Smooth muscle cell (in vitro differentiated cells): ENCODE measurements at regions not wholly inside any gene's neighbourhood (a gene's known extent, or its start where the extent isn't known, plus 50 kb on each side); places are given as distances from the start of the nearest gene placed in this dataset.

ENCODE experiments used
- DNase-seq: peaks from one replicate; lab custom pipeline; 2025; ENCODE audit not compliant: unreplicated experiment; lab: John Stamatoyannopoulos, UW
- H2AFZ ChIP-seq: fragments of 200-600 bp; sonication (generic); 2 replicates; pipeline ENCODE4 v1.6.0; 2016; ENCODE audit warnings: antibody characterized with exemption, low read depth, mild to moderate bottlenecking
- H3F3A ChIP-seq: fragments of 200-600 bp; sonication (generic); 2 replicates; pipeline ENCODE4 v1.6.0; 2017; ENCODE audit warnings: antibody characterized with exemption, low read depth
- H3K27ac ChIP-seq: fragments of 200-600 bp; sonication (generic); 2 replicates; pipeline ENCODE4 v1.5.1; 2016; ENCODE audit warnings: low read depth, mild to moderate bottlenecking
- H3K27me3 ChIP-seq: fragments of 200-600 bp; sonication (generic); 2 replicates; pipeline ENCODE4 v1.6.1; 2016; ENCODE audit warnings: low read depth, mild to moderate bottlenecking
- H3K36me3 ChIP-seq: fragments of 200-600 bp; sonication (generic); 2 replicates; pipeline ENCODE4 v1.5.1; 2016; ENCODE audit warnings: low read depth
- H3K4me1 ChIP-seq: fragments of 200-600 bp; sonication (generic); 2 replicates; pipeline ENCODE4 v1.5.1; 2016; ENCODE audit warnings: low read depth
- H3K4me2 ChIP-seq: fragments of 200-600 bp; sonication (generic); 2 replicates; pipeline ENCODE4 v1.6.0; 2016; ENCODE audit warnings: mild to moderate bottlenecking
- H3K4me3 ChIP-seq: fragments of 200-600 bp; sonication (generic); 2 replicates; pipeline ENCODE4 v1.5.1; 2016; ENCODE audit warnings: mild to moderate bottlenecking
- H3K79me2 ChIP-seq: fragments of 200-600 bp; sonication (generic); 2 replicates; pipeline ENCODE4 v1.6.0; 2016; ENCODE audit warnings: low read depth, mild to moderate bottlenecking
- H3K9ac ChIP-seq: fragments of 200-600 bp; sonication (generic); 2 replicates; pipeline ENCODE4 v1.6.0; 2016; ENCODE audit warnings: low read depth
- H3K9me3 ChIP-seq: fragments of 200-600 bp; sonication (generic); replicated peaks from 2 replicates; pipeline ENCODE4 v1.5.1; 2016; ENCODE audit warnings: low read depth
- H4K20me1 ChIP-seq: fragments of 200-600 bp; sonication (generic); 2 replicates; pipeline ENCODE4 v1.6.0; 2016; ENCODE audit warnings: low read depth
- WGBS: methylation state at CpG from one replicate; pipeline ENCODE4 v1.1.7; 2016; ENCODE audit warnings: low lambda C conversion rate; 5-methylcytosine and 5-hydroxymethylcytosine counted together
- TF ChIP-seq, protein P1 (sequence below): fragments of 200-600 bp; sonication (generic); IDR thresholded peaks from 2 replicates; pipeline ENCODE4 v1.5.1; 2017; ENCODE audit warnings: borderline replicate concordance, mild to moderate bottlenecking, antibody characterized with exemption; ENCODE audit not compliant: insufficient read depth, poor library complexity, severe bottlenecking

- no peaks in the 10 kb centered on the region for H4K20me1 ChIP-seq
- no peaks in the 10 kb centered on the region for H3F3A ChIP-seq
- H3K27me3 ChIP-seq = no peaks in the 10 kb centered on the region
- no peak overlapping the region for H3K9ac ChIP-seq
- H3K9me3 ChIP-seq = no peaks in the 10 kb centered on the region
- no peaks in the 10 kb centered on the region for H3K79me2 ChIP-seq
- H3K4me2 ChIP-seq = no peak overlapping the region
- TF ChIP-seq, protein P1, sequence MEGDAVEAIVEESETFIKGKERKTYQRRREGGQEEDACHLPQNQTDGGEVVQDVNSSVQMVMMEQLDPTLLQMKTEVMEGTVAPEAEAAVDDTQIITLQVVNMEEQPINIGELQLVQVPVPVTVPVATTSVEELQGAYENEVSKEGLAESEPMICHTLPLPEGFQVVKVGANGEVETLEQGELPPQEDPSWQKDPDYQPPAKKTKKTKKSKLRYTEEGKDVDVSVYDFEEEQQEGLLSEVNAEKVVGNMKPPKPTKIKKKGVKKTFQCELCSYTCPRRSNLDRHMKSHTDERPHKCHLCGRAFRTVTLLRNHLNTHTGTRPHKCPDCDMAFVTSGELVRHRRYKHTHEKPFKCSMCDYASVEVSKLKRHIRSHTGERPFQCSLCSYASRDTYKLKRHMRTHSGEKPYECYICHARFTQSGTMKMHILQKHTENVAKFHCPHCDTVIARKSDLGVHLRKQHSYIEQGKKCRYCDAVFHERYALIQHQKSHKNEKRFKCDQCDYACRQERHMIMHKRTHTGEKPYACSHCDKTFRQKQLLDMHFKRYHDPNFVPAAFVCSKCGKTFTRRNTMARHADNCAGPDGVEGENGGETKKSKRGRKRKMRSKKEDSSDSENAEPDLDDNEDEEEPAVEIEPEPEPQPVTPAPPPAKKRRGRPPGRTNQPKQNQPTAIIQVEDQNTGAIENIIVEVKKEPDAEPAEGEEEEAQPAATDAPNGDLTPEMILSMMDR = no peak
- no peak overlapping the region for H3K4me3 ChIP-seq
- H2AFZ ChIP-seq = no peak overlapping the region
- 100% methylated on average over 1 of the region's 1 CpG for WGBS
- DNase-seq = no peak
- H3K4me1 ChIP-seq = no peaks in the 10 kb centered on the region
- no peak overlapping the region for H3K27ac ChIP-seq
- no peaks in the 10 kb centered on the region for H3K36me3 ChIP-seq
Measured at GRCh38 chr13:50188696-50189095, 173.5 kb downstream of the KCNRG start.

GRCh38 chr13:50189450-50189849 lies 174.2 kb downstream of the KCNRG start:
- no peak overlapping the region for H3K4me2 ChIP-seq
- no peaks in the 10 kb centered on the region for H3F3A ChIP-seq
- no peak overlapping the region for H3K9ac ChIP-seq
- no peaks in the 10 kb centered on the region for H3K9me3 ChIP-seq
- H3K27ac ChIP-seq = no peak overlapping the region
- no peaks in the 10 kb centered on the region for H3K4me1 ChIP-seq
- TF ChIP-seq, protein P1 = no peak
- H3K4me3 ChIP-seq = no peak overlapping the region
- no peaks in the 10 kb centered on the region for H4K20me1 ChIP-seq
- H3K27me3 ChIP-seq = no peaks in the 10 kb centered on the region
- H3K36me3 ChIP-seq = no peaks in the 10 kb centered on the region
- H2AFZ ChIP-seq = no peak overlapping the region
- H3K79me2 ChIP-seq = no peaks in the 10 kb centered on the region
- no peak for DNase-seq
- WGBS = 95% methylated on average over 2 of the region's 2 CpGs

DNA sequence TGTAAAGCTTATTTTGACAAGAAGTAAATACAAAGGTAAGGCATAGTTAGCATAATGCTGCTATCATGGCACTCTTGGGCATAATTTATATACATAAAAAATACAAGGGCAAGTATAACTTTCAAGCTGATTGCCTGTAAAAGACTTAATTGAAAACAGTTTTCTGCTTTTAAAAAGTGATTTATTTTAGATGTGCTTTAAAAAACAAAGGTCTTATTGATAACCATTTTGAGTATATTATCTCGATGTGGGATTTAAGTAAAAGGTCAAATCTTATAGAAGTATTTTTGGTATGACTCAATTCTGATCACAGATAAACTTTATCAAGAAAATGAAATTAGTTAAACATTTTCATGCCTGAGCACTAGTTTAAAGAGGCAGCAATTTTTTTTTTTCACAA lies 175.8 kb downstream of the KCNRG start:
- Histone ChIP-seq H3K27ac (no peak overlapping the region), H3K36me3 (no peaks in the 10 kb centered on the region), H3K9me3 (no peaks in the 10 kb centered on the region), H3K4me1 (no peaks in the 10 kb centered on the region), H3K4me3 (no peak overlapping the region), H3F3A (no peaks in the 10 kb centered on the region), H4K20me1 (no peaks in the 10 kb centered on the region), H3K4me2 (no peak overlapping the region), H3K27me3 (no peaks in the 10 kb centered on the region), H3K9ac (no peak overlapping the region), H2AFZ (no peak overlapping the region), H3K79me2 (no peaks in the 10 kb centered on the region)
- TF ChIP-seq, protein P1 = no peak
- WGBS = 67% methylated on average over 1 of the region's 1 CpG
- DNase-seq = no peak

DNA sequence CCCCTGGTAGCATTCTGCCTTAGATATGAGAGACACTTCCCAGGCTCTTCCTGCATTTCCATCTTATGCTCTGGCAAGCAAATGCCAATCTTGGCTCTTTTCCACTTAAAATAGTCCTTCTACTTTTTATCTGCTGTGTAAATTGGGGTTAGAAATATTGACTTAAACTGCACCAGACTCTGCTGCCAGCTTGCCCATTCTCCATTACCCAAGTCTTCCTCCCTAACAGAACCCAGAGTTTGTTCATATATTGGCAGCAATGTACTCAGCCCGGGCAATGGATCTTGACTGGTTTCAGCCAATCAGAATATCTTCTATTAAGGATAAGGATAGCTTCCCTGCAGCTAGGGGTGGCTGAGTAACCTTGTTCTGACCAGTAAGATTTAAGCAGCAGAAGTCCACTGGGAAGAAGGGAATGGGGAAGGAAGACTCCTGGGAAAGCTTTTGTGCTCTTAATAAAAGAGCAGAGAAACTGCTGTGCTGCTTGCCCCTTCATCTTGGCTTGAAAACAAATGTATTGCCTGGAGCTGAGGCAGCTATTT lies 177.1 kb downstream of the KCNRG start:
- Histone ChIP-seq H3K27me3 (no peaks in the 10 kb centered on the region), H3K27ac (no peak overlapping the region), H4K20me1 (no peaks in the 10 kb centered on the region), H3K4me1 (no peaks in the 10 kb centered on the region), H3K79me2 (no peaks in the 10 kb centered on the region), H3K9me3 (no peaks in the 10 kb centered on the region), H3F3A (no peaks in the 10 kb centered on the region), H3K36me3 (no peaks in the 10 kb centered on the region), H3K9ac (no peak overlapping the region), H3K4me3 (no peak overlapping the region), H3K4me2 (no peak overlapping the region), H2AFZ (no peak overlapping the region)
- no peak for DNase-seq
- WGBS = 83% methylated on average over 1 of the region's 1 CpG
- TF ChIP-seq, protein P1 = no peak
